IPS DF 6.9 (cell line): ENCODE measurements at regions not wholly inside any gene's neighbourhood (a gene's known extent, or its start where the extent isn't known, plus 50 kb on each side); places are given as distances from the start of the nearest gene placed in this dataset.

ENCODE experiments used
- DNase-seq: peaks from one replicate; pipeline ENCODE4 v3.0.0-alpha.2; 2013; ENCODE audit warnings: low read depth, low spot score
- H3K27ac ChIP-seq: one replicate; pipeline ENCODE4 v1.5.1; 2013; ENCODE audit warnings: low read length, control low read depth
- H3K27me3 ChIP-seq: 2 replicates; pipeline ENCODE4 v1.6.1; 2013; ENCODE audit warnings: mild to moderate bottlenecking, low read length; ENCODE audit not compliant: control insufficient read depth, insufficient read depth
- H3K36me3 ChIP-seq: 2 replicates; pipeline ENCODE4 v1.6.1; 2013; ENCODE audit warnings: low read length; ENCODE audit not compliant: control insufficient read depth, insufficient read depth
- H3K4me1 ChIP-seq: 2 replicates; pipeline ENCODE4 v1.6.1; 2013; ENCODE audit warnings: low read length; ENCODE audit not compliant: control insufficient read depth, insufficient read depth
- H3K4me3 ChIP-seq: 2 replicates; pipeline ENCODE4 v1.5.1; 2013; ENCODE audit warnings: mild to moderate bottlenecking, low read length
- H3K9me3 ChIP-seq: 2 replicates; pipeline ENCODE4 v1.6.1; 2013; ENCODE audit warnings: low read length, inconsistent platforms; ENCODE audit not compliant: control insufficient read depth, insufficient read depth
- WGBS: extraction: QIAGEN DNeasy Blood & Tissue Kit; methylation state at CpG from one replicate; pipeline ENCODE4 v1.1.7; 2013; ENCODE audit warnings: mixed read lengths, missing lambda C conversion rate; ENCODE audit not compliant: insufficient read length, insufficient coverage; 5-methylcytosine and 5-hydroxymethylcytosine counted together

DNA sequence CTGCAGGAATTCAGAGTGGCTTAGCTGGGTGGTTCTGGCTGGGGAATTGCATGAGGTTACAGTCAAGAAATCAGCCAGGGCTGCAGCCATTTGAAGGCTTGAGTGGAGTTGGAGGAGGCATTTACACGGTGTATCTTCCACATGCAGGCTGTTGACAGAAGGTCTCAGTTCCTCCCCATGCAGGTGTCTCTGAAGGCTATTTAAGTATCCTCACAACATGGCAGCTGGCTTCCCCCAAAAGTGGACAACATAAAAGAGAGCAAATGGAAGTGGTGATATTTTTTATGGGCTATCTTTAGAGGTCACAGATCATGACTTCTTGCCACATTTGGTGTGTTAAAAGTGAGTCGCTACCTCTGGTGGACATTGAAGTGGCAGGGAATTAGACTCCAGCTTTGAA lies 60.1 kb upstream of the SPRED1 start:
- no peaks in the 10 kb centered on the region for H3K36me3 ChIP-seq
- H3K9me3 ChIP-seq, result no peaks in the 10 kb centered on the region
- H3K27ac ChIP-seq, result no peak overlapping the region
- DNase-seq, result no peak
- no CpG with 5 or more reads among the region's 2 CpGs for WGBS
- H3K4me1 ChIP-seq, result 0 out of 2 replicates have a peak, but pooled peaks cover under 1% of the 10 kb centered on the region
- H3K4me3 ChIP-seq, result no peak overlapping the region
- H3K27me3 ChIP-seq, result no peaks in the 10 kb centered on the region

DNA sequence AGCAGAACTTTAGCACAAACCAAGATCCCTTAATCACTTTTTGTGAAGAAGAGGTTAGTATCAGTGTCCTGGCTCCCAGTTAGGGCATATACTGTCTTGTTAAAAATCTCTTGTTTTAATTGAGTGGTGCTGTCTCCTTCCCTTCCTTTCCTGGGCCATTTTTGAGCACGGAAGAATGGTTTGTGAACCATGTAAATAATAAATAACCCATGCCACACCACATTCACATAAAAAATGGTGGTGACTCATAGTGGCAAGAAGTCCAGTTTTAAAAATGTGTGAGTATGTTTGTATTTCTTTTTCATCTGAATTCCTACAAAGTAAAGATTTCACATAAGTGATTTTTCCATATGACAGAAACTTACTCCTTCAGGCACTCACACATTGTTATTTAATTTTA lies 59.1 kb upstream of the SPRED1 start:
- Histone ChIP-seq H3K27me3 (no peaks in the 10 kb centered on the region), H3K4me1 (no peaks in the 10 kb centered on the region), H3K9me3 (no peaks in the 10 kb centered on the region), H3K27ac (no peak overlapping the region), H3K36me3 (no peaks in the 10 kb centered on the region), H3K4me3 (no peak overlapping the region)
- no peak for DNase-seq
- no CpG with 5 or more reads among the region's 1 CpG for WGBS

DNA sequence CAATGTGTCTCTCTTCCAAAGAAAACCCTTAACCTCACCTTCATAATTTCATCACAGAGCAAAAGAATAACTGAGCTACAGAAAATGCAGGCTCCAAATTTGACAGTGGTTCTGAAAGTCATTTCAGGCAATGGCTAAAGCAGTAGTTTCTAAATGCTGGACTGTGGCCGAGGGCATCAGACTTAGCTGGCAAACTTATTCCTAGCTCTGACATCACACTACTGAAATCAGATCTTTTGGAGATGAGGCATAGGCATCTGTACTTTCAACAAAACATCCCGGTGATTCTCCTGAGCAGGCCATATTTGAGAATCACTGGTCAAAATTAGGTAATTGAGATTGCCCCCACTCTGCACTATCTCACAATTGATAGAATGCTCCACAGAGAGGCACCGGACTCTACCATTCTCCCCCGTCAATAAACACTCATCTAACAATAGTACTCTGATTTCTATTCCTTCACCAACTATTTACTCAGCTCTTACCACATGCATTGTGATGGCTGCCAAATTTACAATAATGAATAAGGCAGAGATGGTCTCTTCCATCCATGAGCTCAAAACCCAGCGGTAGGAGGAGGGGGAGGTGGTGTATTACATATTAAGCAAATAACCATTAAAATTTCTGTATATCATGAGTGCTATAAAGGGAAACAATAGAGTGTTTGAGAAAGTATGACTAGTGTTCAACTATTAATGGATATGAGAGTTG lies 57.3 kb upstream of the SPRED1 start:
- Histone ChIP-seq H3K27ac (no peak overlapping the region), H3K4me1 (no peaks in the 10 kb centered on the region), H3K36me3 (no peaks in the 10 kb centered on the region), H3K4me3 (no peak overlapping the region), H3K9me3 (no peaks in the 10 kb centered on the region), H3K27me3 (no peaks in the 10 kb centered on the region)
- 100% methylated on average over 1 of the region's 5 CpGs for WGBS
- DNase-seq, result no peak

DNA sequence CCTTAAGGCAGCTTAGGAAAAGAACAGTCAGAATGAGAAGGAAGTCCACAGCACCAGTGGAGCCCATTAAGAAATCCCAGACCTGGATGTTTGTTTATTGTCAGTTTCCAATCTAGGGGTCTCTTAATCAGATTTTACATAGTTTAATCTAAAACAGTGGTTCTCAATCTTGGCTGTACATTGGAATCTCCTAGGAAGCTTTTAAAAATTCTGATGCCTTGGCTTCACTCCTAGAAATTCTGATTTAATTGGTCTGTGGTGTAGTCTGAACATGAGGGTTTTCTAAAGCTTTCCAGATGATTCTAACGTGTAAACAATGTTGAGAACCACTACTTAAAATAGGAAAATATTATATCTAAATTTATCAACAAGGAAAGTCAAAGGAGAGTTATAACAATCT lies 56.6 kb upstream of the SPRED1 start:
- no peak overlapping the region for H3K27ac ChIP-seq
- no peaks in the 10 kb centered on the region for H3K9me3 ChIP-seq
- DNase-seq, result no peak
- WGBS, result no CpG with 5 or more reads among the region's 1 CpG
- H3K27me3 ChIP-seq, result no peaks in the 10 kb centered on the region
- H3K36me3 ChIP-seq, result no peaks in the 10 kb centered on the region
- H3K4me3 ChIP-seq, result no peak overlapping the region
- no peaks in the 10 kb centered on the region for H3K4me1 ChIP-seq

DNA sequence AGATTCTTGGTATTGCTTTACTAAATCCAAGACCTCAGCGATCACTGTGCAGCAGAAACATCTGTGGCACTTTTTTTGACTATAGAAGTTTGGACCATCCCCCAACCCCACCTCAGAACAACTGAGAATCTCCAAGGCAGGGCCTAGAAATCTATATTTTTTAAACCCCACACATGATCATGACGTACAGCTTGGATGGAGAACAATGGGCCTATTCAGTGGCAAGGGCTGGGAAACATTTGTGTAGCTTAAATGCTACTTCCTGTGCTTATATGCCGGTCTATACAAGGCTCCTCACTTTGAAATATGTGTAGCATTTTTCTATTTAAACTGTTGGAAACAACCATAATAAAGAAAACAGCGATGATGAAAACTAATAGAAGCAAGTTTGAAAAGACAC lies 55.1 kb upstream of the SPRED1 start:
- Histone ChIP-seq H3K4me3 (no peak overlapping the region), H3K27ac (no peak overlapping the region), H3K36me3 (no peaks in the 10 kb centered on the region), H3K27me3 (no peaks in the 10 kb centered on the region), H3K4me1 (no peaks in the 10 kb centered on the region), H3K9me3 (no peaks in the 10 kb centered on the region)
- DNase-seq, result no peak
- WGBS, result no CpG with 5 or more reads among the region's 4 CpGs

DNA sequence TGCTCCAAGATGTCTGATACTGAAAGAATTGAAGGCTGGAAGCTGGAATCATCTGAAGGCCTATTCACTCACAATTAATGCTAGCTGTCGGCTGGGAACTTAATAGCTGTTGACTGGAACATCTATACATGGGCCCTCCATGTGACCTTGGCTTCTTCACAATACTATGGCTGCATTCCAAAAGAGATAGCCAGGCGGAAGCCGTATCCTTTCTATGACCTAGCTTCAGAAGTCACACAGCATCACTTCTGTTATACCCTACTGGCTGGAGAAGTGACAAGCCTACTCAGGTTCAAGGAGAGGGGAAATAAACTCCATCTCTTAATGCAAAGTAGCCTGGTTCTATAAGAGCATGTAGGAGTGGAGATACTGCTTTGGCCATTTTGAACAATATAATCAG lies 50.9 kb upstream of the SPRED1 start:
- DNase-seq, result no peak
- no CpG with 5 or more reads among the region's 3 CpGs for WGBS

DNA sequence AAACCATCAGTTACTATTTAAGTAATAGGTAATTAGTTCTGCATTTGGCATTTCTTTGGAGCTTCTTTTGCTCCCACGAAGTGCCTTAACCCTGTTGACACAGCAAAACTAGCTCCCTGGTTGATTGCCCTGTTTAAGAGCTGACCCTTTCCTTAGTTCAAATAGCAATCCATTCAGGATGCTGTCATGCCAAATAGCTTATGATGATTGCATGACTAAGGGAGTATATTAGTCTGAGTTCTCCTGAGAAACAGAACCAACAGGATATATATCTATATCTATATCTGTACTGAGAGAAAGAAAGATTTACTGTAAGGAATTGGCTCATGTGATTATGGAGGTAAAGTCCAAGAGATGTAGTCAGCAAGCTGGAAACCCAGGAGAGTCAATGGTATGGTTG lies 50.3 kb upstream of the SPRED1 start:
- H3K4me1 ChIP-seq, result no peaks in the 10 kb centered on the region
- no CpG with 5 or more reads among the region's 1 CpG for WGBS
- H3K27me3 ChIP-seq, result no peaks in the 10 kb centered on the region
- H3K4me3 ChIP-seq, result no peak overlapping the region
- H3K9me3 ChIP-seq, result no peaks in the 10 kb centered on the region
- H3K27ac ChIP-seq, result no peak overlapping the region
- no peak for DNase-seq
- no peaks in the 10 kb centered on the region for H3K36me3 ChIP-seq

More for the DNA sequence above, 50.9 kb upstream of the SPRED1 start:
- Histone ChIP-seq H3K27me3 (no peaks in the 10 kb centered on the region), H3K36me3 (no peaks in the 10 kb centered on the region), H3K4me3 (no peak overlapping the region), H3K4me1 (no peaks in the 10 kb centered on the region), H3K27ac (no peak overlapping the region), H3K9me3 (no peaks in the 10 kb centered on the region)
